ENCODE measurements at regions not wholly inside any gene's neighbourhood (a gene's known extent, or its start where the extent isn't known, plus 50 kb on each side); places are given as distances from the start of the nearest gene placed in this dataset.

- TF ChIP-seq CTCF (IDR thresholded peaks at IDR 0.05): no peak
- TF ChIP-seq POLR2A (IDR thresholded peaks at IDR 0.05): no peak
These were observed 1585.3 kb upstream of the AGA start for GRCh38 chr4:179027569-179027968.
